Loucy (cell line): ENCODE measurements at regions not wholly inside any gene's neighbourhood (a gene's known extent, or its start where the extent isn't known, plus 50 kb on each side); places are given as distances from the start of the nearest gene placed in this dataset.
"Not testable (repeated sequence)": the region's sequence is repeated elsewhere in the genome, so short reads cannot be mapped to it uniquely, and the experiment has no call there.

Experiments
- H2AFZ ChIP-seq: fragments of 200-600 bp; sonication (generic); 2 replicates; pipeline ENCODE4 v1.6.0; 2016; ENCODE audit warnings: antibody characterized with exemption, mild to moderate bottlenecking, low read length, moderate library complexity
- H3F3A ChIP-seq: fragments of 200-600 bp; 2 replicates; pipeline ENCODE4 v1.6.0; 2016; ENCODE audit warnings: antibody characterized with exemption, low read depth, mild to moderate bottlenecking
- H3K27me3 ChIP-seq: fragments of 200-600 bp; sonication (generic); 2 replicates; pipeline ENCODE4 v1.6.1; 2014; ENCODE audit warnings: low read length, mild to moderate bottlenecking; ENCODE audit not compliant: insufficient read depth, poor library complexity, severe bottlenecking
- H3K36me3 ChIP-seq: fragments of 200-600 bp; sonication (generic); 2 replicates; pipeline ENCODE4 v1.6.1; 2016; ENCODE audit warnings: low read length; ENCODE audit not compliant: insufficient read depth
- H3K4me1 ChIP-seq: fragments of 200-600 bp; sonication (generic); 2 replicates; pipeline ENCODE4 v1.5.1; 2014; ENCODE audit warnings: low read length, mild to moderate bottlenecking; ENCODE audit not compliant: insufficient read depth, poor library complexity, severe bottlenecking
- H3K4me2 ChIP-seq: fragments of 200-600 bp; sonication (generic); 2 replicates; pipeline ENCODE4 v1.6.0; 2014; ENCODE audit warnings: antibody characterized with exemption, low read length, low read depth, mild to moderate bottlenecking; ENCODE audit not compliant: poor library complexity, severe bottlenecking
- H3K4me3 ChIP-seq: fragments of 200-600 bp; sonication (generic); 2 replicates; pipeline ENCODE4 v1.5.1; 2014; ENCODE audit warnings: low read length, mild to moderate bottlenecking, mixed read lengths; ENCODE audit not compliant: poor library complexity, severe bottlenecking
- H3K79me2 ChIP-seq: fragments of 200-600 bp; sonication (generic); 2 replicates; pipeline ENCODE4 v1.6.1; 2014; ENCODE audit warnings: low read length; ENCODE audit not compliant: insufficient read depth
- H3K9ac ChIP-seq: fragments of 200-600 bp; sonication (generic); 2 replicates; pipeline ENCODE4 v1.6.0; 2014; ENCODE audit warnings: mild to moderate bottlenecking, low read depth, low read length, moderate library complexity; ENCODE audit not compliant: poor library complexity, severe bottlenecking
- H3K9me2 ChIP-seq: fragments of 200-600 bp; sonication (generic); replicated peaks from 2 replicates; pipeline ENCODE4 v1.6.1; 2016; ENCODE audit warnings: low read depth, low read length, mixed read lengths
- H3K9me3 ChIP-seq: fragments of 200-600 bp; sonication (generic); 2 replicates; pipeline ENCODE4 v1.6.1; 2014; ENCODE audit warnings: mild to moderate bottlenecking, antibody characterized with exemption, low read length, low read depth; ENCODE audit not compliant: insufficient read depth
- H4K20me1 ChIP-seq: fragments of 200-600 bp; sonication (generic); 2 replicates; pipeline ENCODE4 v1.6.0; 2014; ENCODE audit warnings: antibody characterized with exemption, low read length, mild to moderate bottlenecking; ENCODE audit not compliant: insufficient read depth, poor library complexity, severe bottlenecking
- CTCF ChIP-seq: fragments of 200-600 bp; sonication (generic); conservative IDR thresholded peaks from 2 replicates; pipeline ENCODE4 v1.5.1; 2014; ENCODE audit warnings: mild to moderate bottlenecking, antibody characterized with exemption, low read length
- EZH2phosphoT487 ChIP-seq: fragments of 200-600 bp; IDR thresholded peaks from 2 replicates; pipeline ENCODE4 v1.6.1; 2018; ENCODE audit warnings: antibody characterized with exemption, mild to moderate bottlenecking, moderate library complexity, borderline replicate concordance

DNA sequence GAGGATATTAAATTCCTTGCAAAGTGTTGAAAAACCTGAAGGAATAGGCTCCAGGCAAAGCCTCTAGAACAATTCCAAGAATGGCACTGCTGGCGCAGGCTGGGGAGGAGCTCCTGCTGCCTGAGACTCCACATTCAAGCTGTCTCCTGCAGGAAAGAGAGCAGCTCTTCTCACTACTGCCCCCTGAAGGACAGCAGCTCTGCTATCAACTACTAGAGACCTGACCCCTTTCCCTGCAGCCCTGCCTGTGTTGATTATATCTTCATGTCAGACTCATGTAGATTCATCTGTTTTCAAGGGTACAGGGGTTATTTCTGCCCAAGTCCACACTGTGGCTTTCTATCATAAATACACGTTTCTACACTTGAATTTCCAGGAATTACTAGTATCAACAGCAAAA lies 249.7 kb downstream of the RPIA start:
- H3K4me3 ChIP-seq, H3K27me3 ChIP-seq, H3F3A ChIP-seq, H2AFZ ChIP-seq, H3K79me2 ChIP-seq, H3K36me3 ChIP-seq, H3K9me3 ChIP-seq, H3K9me2 ChIP-seq, H3K9ac ChIP-seq, H3K4me1 ChIP-seq, H3K4me2 ChIP-seq, H4K20me1 ChIP-seq: not testable (repeated sequence)
- peak; percentile 68 for TF ChIP-seq CTCF

- H3K4me1 ChIP-seq: no peaks in the 10 kb centered on the region
- H2AFZ ChIP-seq: no peak overlapping the region
- TF ChIP-seq EZH2phosphoT487 (no peak), CTCF (no peak)
- no peak overlapping the region for H3K9ac ChIP-seq
- H3K79me2 ChIP-seq: no peaks in the 10 kb centered on the region
- H3K36me3 ChIP-seq: no peaks in the 10 kb centered on the region
- H3K9me2 ChIP-seq: no peaks in the 10 kb centered on the region
- H3K4me2 ChIP-seq: no peak overlapping the region
- H3K9me3 ChIP-seq: no peaks in the 10 kb centered on the region
- H4K20me1 ChIP-seq: no peaks in the 10 kb centered on the region
- no peaks in the 10 kb centered on the region for H3F3A ChIP-seq
- no peak overlapping the region for H3K4me3 ChIP-seq
- no peaks in the 10 kb centered on the region for H3K27me3 ChIP-seq
Observed at GRCh38 chr2:88942798-88943197, 251.3 kb downstream of the RPIA start.

DNA sequence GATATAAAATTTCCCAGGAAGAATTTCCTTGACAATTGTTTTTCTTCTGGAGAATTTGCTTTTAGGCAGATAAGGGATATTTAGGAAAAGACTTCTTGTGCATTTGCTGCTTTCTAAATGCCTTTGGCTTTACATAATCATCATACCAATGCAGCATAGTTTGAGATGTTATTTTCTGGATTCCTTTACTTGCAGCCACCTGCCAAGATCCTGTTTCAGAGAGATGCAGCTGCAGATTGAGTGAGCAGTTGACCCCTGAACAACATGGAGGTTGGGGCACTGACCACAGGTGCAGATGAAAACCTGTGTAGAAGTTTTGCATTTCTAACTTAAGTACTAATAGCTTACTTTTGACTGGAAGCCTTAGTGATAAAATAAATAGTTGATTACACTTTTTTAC lies 257.9 kb downstream of the RPIA start:
- Histone ChIP-seq H3K9ac (no peak overlapping the region), H3K4me1 (no peaks in the 10 kb centered on the region), H3K4me3 (no peak overlapping the region), H3K9me3 (no peaks in the 10 kb centered on the region), H3K79me2 (no peaks in the 10 kb centered on the region), H3F3A (no peaks in the 10 kb centered on the region), H3K9me2 (no peaks in the 10 kb centered on the region), H3K27me3 (no peaks in the 10 kb centered on the region), H2AFZ (no peak overlapping the region), H3K4me2 (no peak overlapping the region), H3K36me3 (no peaks in the 10 kb centered on the region), H4K20me1 (no peaks in the 10 kb centered on the region)
- TF ChIP-seq EZH2phosphoT487 (no peak), CTCF (no peak)
